Stomach (tissue), 8 donors: ENCODE measurements at regions not wholly inside any gene's neighbourhood (a gene's known extent, or its start where the extent isn't known, plus 50 kb on each side); places are given as distances from the start of the nearest gene placed in this dataset.

Experiments
- DNase-seq, 2 donors: peaks; one replicate each; pipeline versions ENCODE4 v3.0.0 to v3.0.0-alpha.2; 2013 to 2019
- H3K27ac ChIP-seq, 5 donors: fragments of 200-600 bp in 4 of 5; sonication (generic) in 4 of 5; one replicate each; pipeline ENCODE4 v1.5.1; 2013 to 2019; ENCODE audit warnings: mild to moderate bottlenecking in 1 of 5, moderate library complexity in 1 of 5
- H3K27me3 ChIP-seq, 3 donors: fragments of 200-600 bp; sonication (generic); one replicate each; pipeline ENCODE4 v1.5.1; 2017 to 2019; ENCODE audit warnings: mixed run types in 1 of 3
- H3K36me3 ChIP-seq, 4 donors: fragments of 200-600 bp; sonication (generic); 1 replicate in 3 of 4; 2 replicates in 1 of 4; pipeline ENCODE4 v1.5.1; 2016 to 2019
- H3K4me1 ChIP-seq, 4 donors: fragments of 200-600 bp; sonication (generic); one replicate each; pipeline ENCODE4 v1.5.1; 2016 to 2019
- H3K4me3 ChIP-seq, 4 donors: fragments of 200-600 bp; sonication (generic) in 3 of 4; one replicate each; pipeline ENCODE4 v1.5.1; 2016 to 2019; ENCODE audit warnings: mild to moderate bottlenecking in 1 of 4
- H3K9me3 ChIP-seq, 4 donors: fragments of 200-600 bp; sonication (generic); one replicate each; pipeline ENCODE4 v1.5.1; 2016 to 2019
- EP300 ChIP-seq: sonication (generic); formaldehyde crosslinking; IDR thresholded peaks from one replicate; pipeline ENCODE4 v1.6.1; 2017; ENCODE audit warnings: antibody characterized with exemption
- POLR2A ChIP-seq, 4 donors: fragments of 450-650 bp; IDR thresholded peaks; one replicate each; pipeline ENCODE4 v1.6.1; 2016; ENCODE audit warnings: antibody characterized with exemption in 4 of 4, control low read depth in 2 of 4, mild to moderate bottlenecking in 1 of 4, moderate library complexity in 1 of 4
- POLR2AphosphoS5 ChIP-seq, 3 donors: sonication (generic); formaldehyde crosslinking; IDR thresholded peaks; one replicate each; pipeline ENCODE4 v1.6.1; 2016; ENCODE audit warnings: antibody characterized with exemption in 3 of 3
- WGBS, 5 donors: extraction: QIAGEN DNeasy Blood & Tissue Kit in 3 of 5; methylation state at CpG; one replicate each; pipeline versions ENCODE4 v1.1.5 to v1.1.7; 2013 to 2018; 5-methylcytosine and 5-hydroxymethylcytosine counted together
- intact Hi-C: fragments of 100-400 bp; cut with DNase I; formaldehyde crosslinking; loops from one replicate; pipeline ENCODE4 v1.15.1; 2023; ENCODE audit warnings: low total_unique reads
- TF ChIP-seq, protein P1 (sequence below), 7 experiments: fragments of 450-650 bp in 4 of 7; fragments of 200-600 bp in 3 of 7; sonication (generic) in 3 of 7; IDR thresholded peaks; one replicate each; pipeline ENCODE4 v1.5.1; 2016 to 2019; ENCODE audit warnings: antibody characterized with exemption in 7 of 7, control low read depth in 2 of 7, mild to moderate bottlenecking in 1 of 7
- donor health status: healthy with polysubstance abuse.
- donor health status: Bipolar disorder and iron deficiency.
- donor health status: healthy.

DNA sequence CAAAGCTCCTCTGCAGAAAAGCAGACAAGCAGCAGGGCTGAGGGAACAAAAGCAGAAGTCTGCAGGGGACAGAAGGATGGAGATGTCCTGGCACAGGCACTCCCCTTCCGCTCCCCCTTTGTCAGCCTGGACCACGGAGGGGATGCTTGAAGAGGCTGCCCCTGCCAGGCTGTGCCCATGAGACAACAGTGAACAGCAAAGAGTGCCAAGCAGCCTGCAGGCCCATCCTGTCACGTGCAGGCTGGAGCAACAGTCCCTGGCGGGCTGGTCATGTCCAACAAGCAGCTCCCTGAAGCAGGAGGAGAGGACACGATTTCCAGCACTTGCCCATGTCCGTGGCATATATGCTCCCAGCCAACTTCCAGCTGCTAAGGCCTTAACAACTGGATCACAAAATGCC, 132.3 kb downstream of the IRX2 start:
- no peak overlapping the region for H3K4me3 ChIP-seq
- 69 to 82% (median 71%) methylated on average over 5 to 6 of the region's 6 CpGs for WGBS, 5 donors
- TF ChIP-seq, protein P1, sequence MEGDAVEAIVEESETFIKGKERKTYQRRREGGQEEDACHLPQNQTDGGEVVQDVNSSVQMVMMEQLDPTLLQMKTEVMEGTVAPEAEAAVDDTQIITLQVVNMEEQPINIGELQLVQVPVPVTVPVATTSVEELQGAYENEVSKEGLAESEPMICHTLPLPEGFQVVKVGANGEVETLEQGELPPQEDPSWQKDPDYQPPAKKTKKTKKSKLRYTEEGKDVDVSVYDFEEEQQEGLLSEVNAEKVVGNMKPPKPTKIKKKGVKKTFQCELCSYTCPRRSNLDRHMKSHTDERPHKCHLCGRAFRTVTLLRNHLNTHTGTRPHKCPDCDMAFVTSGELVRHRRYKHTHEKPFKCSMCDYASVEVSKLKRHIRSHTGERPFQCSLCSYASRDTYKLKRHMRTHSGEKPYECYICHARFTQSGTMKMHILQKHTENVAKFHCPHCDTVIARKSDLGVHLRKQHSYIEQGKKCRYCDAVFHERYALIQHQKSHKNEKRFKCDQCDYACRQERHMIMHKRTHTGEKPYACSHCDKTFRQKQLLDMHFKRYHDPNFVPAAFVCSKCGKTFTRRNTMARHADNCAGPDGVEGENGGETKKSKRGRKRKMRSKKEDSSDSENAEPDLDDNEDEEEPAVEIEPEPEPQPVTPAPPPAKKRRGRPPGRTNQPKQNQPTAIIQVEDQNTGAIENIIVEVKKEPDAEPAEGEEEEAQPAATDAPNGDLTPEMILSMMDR (IDR thresholded peaks at IDR 0.05), result no peak
- no peak for TF ChIP-seq EP300
- no peak for TF ChIP-seq POLR2A (IDR thresholded peaks at IDR 0.05)
- no peak for TF ChIP-seq POLR2AphosphoS5 (IDR thresholded peaks at IDR 0.05)
- DNase-seq, result no peak
- H3K27ac ChIP-seq, result no peak overlapping the region
- intact Hi-C loops, result no loop called here
- peaks cover 0 to 16% (median 0%) of the 10 kb centered on the region in 3 donors for H3K27me3 ChIP-seq
- no peaks in the 10 kb centered on the region for H3K4me1 ChIP-seq
- H3K9me3 ChIP-seq, result peaks cover 0 to 11% (median 2%) of the 10 kb centered on the region in 4 donors
- H3K36me3 ChIP-seq, result no peaks in the 10 kb centered on the region

DNA sequence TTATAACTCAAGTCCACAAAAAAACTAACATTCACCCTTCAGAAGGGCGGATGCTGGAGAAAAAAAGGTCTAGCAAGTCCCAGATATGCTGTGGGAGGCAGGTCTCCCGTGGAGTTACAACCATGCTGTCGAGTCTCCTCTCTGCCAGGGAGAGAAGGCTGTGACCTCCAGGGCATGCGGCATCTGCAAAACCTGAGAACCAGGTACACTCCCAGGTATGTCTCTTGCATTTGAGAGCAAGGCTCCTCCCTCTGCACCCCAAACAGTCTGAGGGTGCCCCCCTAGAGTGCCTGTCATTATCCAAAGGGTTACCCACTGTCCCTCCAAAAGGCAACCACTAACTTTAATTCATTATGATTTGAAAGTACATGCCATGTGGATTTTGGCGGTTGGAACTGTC, 134.0 kb downstream of the IRX2 start:
- 77 to 88% (median 85%) methylated on average over 5 of the region's 5 CpGs for WGBS, 5 donors
- H3K4me1 ChIP-seq, result no peaks in the 10 kb centered on the region
- no peak overlapping the region for H3K27ac ChIP-seq
- H3K4me3 ChIP-seq, result no peak overlapping the region
- peaks cover 0 to 16% (median 0%) of the 10 kb centered on the region in 3 donors for H3K27me3 ChIP-seq
- H3K36me3 ChIP-seq, result no peaks in the 10 kb centered on the region
- H3K9me3 ChIP-seq, result peaks cover 0 to 11% (median 2%) of the 10 kb centered on the region in 4 donors
- DNase-seq, result no peak
- TF ChIP-seq, protein P1 (IDR thresholded peaks at IDR 0.05), result no peak
- no peak for TF ChIP-seq EP300
- no peak for TF ChIP-seq POLR2A (IDR thresholded peaks at IDR 0.05)
- no peak for TF ChIP-seq POLR2AphosphoS5 (IDR thresholded peaks at IDR 0.05)
- intact Hi-C loops, result no loop called here

DNA sequence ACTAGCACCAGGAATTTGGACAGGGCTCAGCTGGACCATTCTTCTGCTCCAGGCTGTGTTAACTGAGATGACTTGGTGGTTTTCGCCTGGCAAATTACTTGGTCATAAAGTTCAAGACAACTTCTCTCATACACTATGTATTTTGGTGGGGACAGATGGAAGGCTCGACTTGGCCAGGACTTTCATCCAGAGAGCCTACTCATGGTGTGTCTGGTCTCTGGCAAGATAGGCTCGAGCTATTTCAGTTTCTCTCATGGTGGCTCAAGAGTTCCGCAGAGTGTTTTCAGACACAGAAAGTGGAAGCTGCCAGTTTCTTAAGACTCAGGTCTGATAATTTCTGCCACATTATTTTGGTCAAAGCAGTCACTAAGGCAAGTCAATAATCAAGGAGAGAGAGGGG, 135.6 kb downstream of the IRX2 start:
- Histone ChIP-seq H3K36me3 (no peaks in the 10 kb centered on the region), H3K4me1 (no peaks in the 10 kb centered on the region), H3K4me3 (no peak overlapping the region), H3K27me3 (peaks cover 0 to 16% (median 0%) of the 10 kb centered on the region in 3 donors), H3K27ac (no peak overlapping the region), H3K9me3 (peaks cover 0 to 11% (median 2%) of the 10 kb centered on the region in 4 donors)
- 77 to 90% (median 85%) methylated on average over 4 of the region's 4 CpGs for WGBS, 5 donors
- TF ChIP-seq, protein P1 (IDR thresholded peaks at IDR 0.05), result no peak
- TF ChIP-seq POLR2A (IDR thresholded peaks at IDR 0.05), result no peak
- no peak for TF ChIP-seq POLR2AphosphoS5 (IDR thresholded peaks at IDR 0.05)
- TF ChIP-seq EP300, result no peak
- intact Hi-C loops, result no loop called here
- DNase-seq, result no peak

DNA sequence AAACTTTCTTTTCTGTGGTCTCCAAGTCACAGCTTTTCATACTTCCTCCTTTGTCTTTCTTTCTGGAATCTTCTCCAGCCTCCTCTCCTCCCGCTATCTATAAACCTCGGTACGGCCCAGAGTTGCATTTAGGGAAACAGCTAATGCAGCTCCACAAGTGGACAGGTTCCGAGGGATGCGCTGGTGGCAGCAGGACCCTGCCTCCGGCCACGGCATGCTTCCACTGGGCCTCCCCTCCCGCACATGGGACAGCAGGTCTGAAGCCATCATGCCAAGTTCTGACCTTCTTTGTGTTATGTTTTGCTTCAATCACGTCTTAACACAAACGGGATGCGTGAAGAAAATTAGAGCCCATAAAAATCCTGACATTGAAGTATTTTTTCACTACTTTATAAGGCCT, 136.9 kb downstream of the IRX2 start:
- WGBS, 5 donors, result 88 to 90% (median 89%) methylated on average over 11 of the region's 11 CpGs
- DNase-seq, result no peak
- intact Hi-C loops, result no loop called here
- no peak overlapping the region for H3K27ac ChIP-seq
- H3K4me1 ChIP-seq, result no peaks in the 10 kb centered on the region
- TF ChIP-seq POLR2AphosphoS5 (IDR thresholded peaks at IDR 0.05) (no peak), POLR2A (IDR thresholded peaks at IDR 0.05) (no peak), EP300 (no peak)
- TF ChIP-seq, protein P1 (IDR thresholded peaks at IDR 0.05), result no peak
- H3K27me3 ChIP-seq, result peaks cover 0 to 8% (median 0%) of the 10 kb centered on the region in 3 donors
- H3K4me3 ChIP-seq, result no peak overlapping the region
- no peaks in the 10 kb centered on the region for H3K36me3 ChIP-seq
- H3K9me3 ChIP-seq, result peaks cover 0 to 11% (median 7%) of the 10 kb centered on the region in 4 donors
